GM18505 (cell line): ENCODE measurements at regions not wholly inside any gene's neighbourhood (a gene's known extent, or its start where the extent isn't known, plus 50 kb on each side); places are given as distances from the start of the nearest gene placed in this dataset.

Experiments used
- ATAC-seq: cut with Tn5 transposase; IDR thresholded peaks from one replicate; pipeline ENCODE4 v1.9.1; 2021; ENCODE audit not compliant: unreplicated experiment
- POLR2A ChIP-seq: IDR thresholded peaks from 4 replicates; pipeline ENCODE4 v1.6.1; 2011; ENCODE audit warnings: borderline replicate concordance; ENCODE audit not compliant: insufficient read depth, insufficient read length; ENCODE audit errors: extremely low read depth

- TF ChIP-seq POLR2A, result no peak
- no peak for ATAC-seq
Measured at GRCh38 chr13:105665284-105665683, 870.2 kb downstream of the EFNB2 start.

DNA sequence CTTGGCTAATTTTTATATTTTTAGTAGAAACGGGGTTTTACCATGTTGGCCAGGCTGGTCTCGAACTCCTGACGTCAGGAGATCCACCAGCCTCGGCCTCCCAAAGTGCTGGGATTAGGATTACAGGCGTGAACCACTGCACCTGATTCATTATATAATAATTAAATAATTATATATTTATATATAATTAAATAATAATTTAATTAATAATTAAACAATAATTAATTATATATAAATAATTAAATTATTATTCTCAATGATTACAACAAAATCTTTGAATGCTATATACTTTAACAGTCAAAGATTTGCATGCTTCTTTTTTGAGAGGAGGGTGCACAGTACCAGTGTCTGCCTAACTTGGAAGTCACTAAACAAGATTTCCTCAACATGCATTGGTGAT, 872.3 kb downstream of the EFNB2 start:
- ATAC-seq, result no peak
- TF ChIP-seq POLR2A, result no peak

DNA sequence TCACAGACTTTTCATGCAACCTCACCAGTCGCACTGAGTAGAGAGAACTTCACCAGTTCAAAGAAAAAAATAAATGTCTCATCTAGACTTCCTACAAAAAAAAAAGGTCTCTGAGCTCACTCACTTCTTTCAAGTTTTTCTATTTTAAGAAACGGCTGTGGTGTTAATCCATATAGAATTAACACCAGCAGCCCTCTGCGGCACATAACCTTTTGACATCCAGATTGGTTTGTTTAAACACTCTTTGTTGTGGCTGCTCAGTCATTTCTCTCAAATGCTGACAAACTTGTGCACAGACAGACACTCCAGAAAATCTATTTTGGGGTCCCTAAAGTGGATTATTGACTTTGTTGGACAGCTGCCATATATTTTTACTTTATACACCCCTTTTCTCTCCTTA, 874.9 kb downstream of the EFNB2 start:
- ATAC-seq, result no peak
- no peak for TF ChIP-seq POLR2A

- no peak for ATAC-seq
- no peak for TF ChIP-seq POLR2A
Measured at GRCh38 chr13:105658431-105658830, 877.0 kb downstream of the EFNB2 start.

DNA sequence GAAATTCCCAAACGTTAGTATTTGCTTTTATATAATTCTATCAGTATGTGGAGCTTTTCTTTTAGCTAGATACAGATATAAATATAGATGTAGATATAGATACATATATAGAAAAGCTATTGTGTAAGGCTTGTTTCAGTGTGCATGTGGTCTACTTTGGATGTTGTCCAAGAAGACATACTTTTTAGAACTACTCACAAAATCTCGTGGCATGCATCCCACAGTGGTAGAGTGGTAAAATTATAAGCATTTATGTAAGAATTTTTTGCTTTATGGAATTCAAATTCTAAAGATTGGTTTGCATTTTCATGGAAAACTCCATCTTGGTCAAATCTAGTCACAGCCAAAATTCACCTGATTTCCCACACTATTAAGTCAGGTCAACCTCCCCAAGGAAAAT, 880.4 kb downstream of the EFNB2 start:
- no peak for ATAC-seq
- no peak for TF ChIP-seq POLR2A

DNA sequence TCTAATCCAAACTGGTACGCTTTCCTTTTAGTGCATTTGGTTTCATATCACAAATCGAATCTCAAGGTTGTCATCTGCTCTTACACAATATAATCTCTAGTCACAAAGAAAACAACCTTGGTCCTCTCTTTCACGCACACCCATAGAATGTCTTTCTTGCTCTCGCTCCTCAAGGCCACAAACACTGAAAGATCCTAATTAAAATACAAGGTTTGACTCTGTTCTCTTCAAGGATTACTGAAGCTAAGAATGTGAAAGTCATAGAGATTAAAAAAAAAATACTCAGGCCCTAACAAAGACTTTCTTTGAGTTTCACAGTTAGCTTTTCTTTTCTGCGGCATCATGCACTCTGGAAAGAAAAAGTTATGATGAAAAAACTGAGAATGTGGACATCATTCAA, 891.5 kb downstream of the EFNB2 start:
- no peak for TF ChIP-seq POLR2A
- no peak for ATAC-seq

DNA sequence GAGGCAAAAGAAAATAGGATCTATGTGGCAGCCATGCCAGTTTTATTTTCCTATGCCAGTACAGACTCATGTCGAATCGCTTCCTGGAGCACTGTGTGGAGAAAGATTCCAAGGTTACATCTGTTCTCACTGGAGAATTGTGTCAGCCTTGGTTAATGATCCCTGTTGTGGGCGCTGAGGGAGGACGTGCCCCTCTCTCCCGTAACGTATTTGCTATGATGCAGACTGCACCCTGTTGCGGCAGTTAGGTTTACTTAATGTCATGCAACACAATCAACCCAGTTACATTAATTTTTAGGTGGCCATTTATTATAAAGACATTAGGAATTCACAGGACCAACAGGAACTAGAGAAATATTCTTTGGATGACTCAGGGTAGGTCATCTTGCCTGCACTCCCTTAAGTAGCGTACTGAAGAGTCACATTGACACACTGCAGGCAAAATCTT, 892.9 kb downstream of the EFNB2 start:
- TF ChIP-seq POLR2A, result no peak
- no peak for ATAC-seq

DNA sequence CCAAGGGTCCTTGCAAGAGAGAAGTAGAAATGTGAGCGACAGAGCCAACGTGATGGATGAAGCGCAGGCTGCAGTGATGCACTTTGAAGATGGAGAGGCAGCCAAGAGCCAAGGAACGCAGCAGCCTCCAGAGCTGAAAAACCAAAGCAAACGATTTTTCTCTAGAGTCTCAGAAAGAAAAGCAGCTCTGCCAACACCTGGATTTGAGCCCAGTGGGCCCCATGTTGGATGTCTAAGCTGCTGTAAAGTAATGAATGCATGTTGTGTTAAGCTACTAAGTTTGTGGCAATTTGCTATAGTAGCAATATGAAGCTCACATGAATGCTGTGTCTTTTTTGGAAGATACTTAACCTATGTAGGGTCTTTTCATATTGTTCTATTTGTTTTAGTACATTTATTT, 894.3 kb downstream of the EFNB2 start:
- no peak for ATAC-seq
- TF ChIP-seq POLR2A, result no peak

GRCh38 chr13:105638426-105638825, 897.0 kb downstream of the EFNB2 start:
- no peak for ATAC-seq
- no peak for TF ChIP-seq POLR2A

GRCh38 chr13:105634059-105634458, 901.4 kb downstream of the EFNB2 start:
- TF ChIP-seq POLR2A, result no peak
- ATAC-seq, result no peak

DNA sequence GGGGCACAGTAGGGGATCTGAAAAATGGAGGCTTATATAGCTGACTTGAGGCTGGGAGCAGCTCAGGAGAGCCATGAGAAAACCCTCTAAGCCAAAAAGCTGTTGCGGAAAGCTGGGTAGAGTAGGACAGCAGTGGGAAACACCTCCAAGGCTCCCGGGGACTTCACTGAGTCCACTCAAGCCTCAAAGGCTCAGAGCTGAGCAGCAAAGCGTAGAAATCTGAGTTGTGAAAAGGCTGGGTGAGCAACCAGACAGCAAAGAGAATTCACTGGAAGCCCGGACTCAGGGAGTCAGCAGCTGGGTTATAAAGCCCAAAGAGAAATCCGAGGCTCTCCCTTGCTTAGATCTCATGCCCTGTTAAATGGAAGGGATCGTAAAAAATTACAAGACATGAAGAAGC, 905.0 kb downstream of the EFNB2 start:
- ATAC-seq, result no peak
- TF ChIP-seq POLR2A, result no peak

DNA sequence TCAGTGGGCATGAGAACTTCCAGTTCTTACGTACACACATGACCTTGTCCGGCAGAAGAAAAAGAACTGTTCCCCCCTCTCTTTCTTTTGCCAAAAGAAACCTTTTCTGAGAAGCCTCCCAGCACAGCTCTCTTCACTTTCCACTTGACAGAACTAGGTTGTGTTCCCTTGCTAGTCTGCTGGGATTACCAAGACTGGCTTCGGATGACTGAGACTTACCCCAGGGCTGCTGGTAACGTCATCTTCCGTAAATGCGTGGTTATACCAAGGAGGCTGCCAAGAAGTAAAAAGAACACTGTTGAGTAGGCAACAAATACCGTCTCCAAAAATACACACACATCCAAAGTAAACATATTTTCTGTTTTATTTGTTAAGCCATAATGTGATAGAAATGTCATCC, 908.2 kb downstream of the EFNB2 start:
- TF ChIP-seq POLR2A, result no peak
- no peak for ATAC-seq

DNA sequence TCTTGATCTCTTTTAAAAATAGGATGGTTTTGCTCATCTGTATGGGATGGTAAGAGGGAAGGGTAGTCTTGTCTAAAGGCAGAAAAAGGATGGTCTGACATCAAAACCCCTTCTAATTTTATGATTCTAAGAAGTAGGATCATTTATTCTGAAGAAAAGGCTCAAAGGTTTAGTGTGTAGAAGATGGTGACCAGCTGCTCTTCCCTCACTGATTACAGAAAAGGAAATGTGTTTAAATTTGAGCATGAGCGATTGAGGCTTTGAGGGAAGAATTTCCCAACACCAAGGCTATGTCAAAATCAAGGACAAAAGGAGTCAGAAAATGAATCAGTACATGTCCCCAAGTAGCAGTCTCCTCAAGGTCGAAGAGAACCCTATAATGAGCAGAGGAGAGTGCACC, 909.8 kb downstream of the EFNB2 start:
- TF ChIP-seq POLR2A, result no peak
- no peak for ATAC-seq

- ATAC-seq, result no peak
- TF ChIP-seq POLR2A, result no peak
Measured at GRCh38 chr13:105616333-105617075, 919.0 kb downstream of the EFNB2 start.

DNA sequence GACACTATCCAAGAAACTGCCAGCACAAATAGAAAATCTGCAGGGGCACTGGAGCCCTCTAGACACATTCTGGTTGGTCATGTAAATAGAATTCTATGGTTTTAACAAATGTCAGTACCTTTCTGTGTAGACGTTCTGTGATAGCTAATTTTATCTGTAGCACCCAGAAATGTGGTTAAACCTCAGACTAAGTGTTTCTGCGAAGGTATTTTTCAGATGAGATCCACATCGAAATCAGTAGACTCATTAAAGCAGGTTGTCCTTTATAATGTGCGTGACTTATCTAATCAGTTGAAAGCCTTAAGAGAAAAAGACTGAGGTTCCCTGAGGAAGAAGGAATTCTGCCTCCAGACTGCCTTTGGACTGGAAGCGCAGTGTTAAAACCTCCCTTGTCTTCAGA, 922.9 kb downstream of the EFNB2 start:
- no peak for TF ChIP-seq POLR2A
- ATAC-seq, result no peak
